ENCODE measurements at regions not wholly inside any gene's neighbourhood (a gene's known extent, or its start where the extent isn't known, plus 50 kb on each side); places are given as distances from the start of the nearest gene placed in this dataset.

DNA sequence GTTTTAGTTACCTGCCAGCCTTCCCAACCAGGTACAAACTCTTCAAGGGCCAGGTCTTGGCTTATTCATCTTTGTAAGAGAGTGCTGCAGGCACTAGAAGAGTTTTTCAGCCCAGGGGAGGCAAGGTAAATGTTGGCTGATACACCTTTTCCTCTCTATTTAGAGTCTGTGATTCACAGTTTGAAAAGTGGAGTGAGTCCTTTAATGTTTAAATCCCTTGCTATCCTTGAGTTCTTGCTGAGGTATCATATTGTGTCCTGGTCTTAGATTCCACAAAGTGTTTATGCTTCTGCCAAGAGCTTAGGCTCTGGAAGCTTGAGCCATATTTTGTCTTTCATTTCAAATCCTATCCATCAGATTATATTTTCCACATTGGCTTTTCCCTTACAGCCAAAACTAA is 52.8 kb upstream of the CITED2 start:
- no peak overlapping the region for H3K4me3 ChIP-seq
- in situ Hi-C loops (cut with MboI) (no loop called here), intact Hi-C loops (cut with micrococcal nuclease) (no loop called here)
- POLR2A ChIA-PET: interaction anchor here (0.6 to 1.9 kb wide), 3 partner anchors 12 to 50 kb away, joined by 3 to 6 read pairs (median 3); no protein-coding TSS in a partner anchor
- no peak overlapping the region for H3K27ac ChIP-seq (ENCODE audit: extremely low read depth, low read depth, low read length)
- H3K4me1 ChIP-seq (replicated peaks in 1 of 2; ENCODE audit: control insufficient read depth in 2 of 2, insufficient read depth in 2 of 2, low read length in 2 of 2): peaks cover 3 to 17% of the 10 kb centered on the region in 2 experiments; a peak in 4 of 5 replicates
- DNase-seq (ENCODE audit: extremely low read depth in 1 of 4, low spot score in 3 of 4): no peak
- H3K36me3 ChIP-seq (ENCODE audit: control insufficient read depth, insufficient read depth, low read length): no peaks in the 10 kb centered on the region
- H2AFZ ChIP-seq (ENCODE audit: low read depth, low read length): peak overlapping the region; percentile 88
- H3K79me2 ChIP-seq (ENCODE audit: control insufficient read depth, insufficient read depth, low read length): no peaks in the 10 kb centered on the region
- no peaks in the 10 kb centered on the region for H3K9me3 ChIP-seq (replicated peaks; ENCODE audit: control insufficient read depth, insufficient read depth, low read depth, low read length)
- CTCF ChIA-PET (ENCODE audit: low intra/inter-chr PET ratio): no interaction called here
- 0 out of 4 replicates have a peak overlapping the region, but pooled peaks of 1 of the 2 experiments have one; percentile 4 for H3K9ac ChIP-seq (ENCODE audit: insufficient read depth in 1 of 2, low read depth in 2 of 2, low read length in 2 of 2)
- H3K9me1 ChIP-seq (ENCODE audit: control insufficient read depth, insufficient read depth, low read length): no peaks in the 10 kb centered on the region
- no peaks in the 10 kb centered on the region for H3K27me3 ChIP-seq (ENCODE audit: control insufficient read depth in 2 of 2, insufficient read depth in 2 of 2, low read length in 2 of 2)
- H4K20me1 ChIP-seq (replicated peaks; ENCODE audit: control insufficient read depth, insufficient read depth, low read length): no peaks in the 10 kb centered on the region
- no peak for ATAC-seq
- no peak for FAIRE-seq
- peak overlapping the region; percentile 57 for H3K4me2 ChIP-seq (ENCODE audit: insufficient read depth, low read length)
- TF ChIP-seq POLR2G (IDR thresholded peaks at IDR 0.05; ENCODE audit: low read depth, low read length) (no peak), NR3C1 (CRISPR knock-in tag; IDR thresholded peaks at IDR 0.05) (no peak), RBM39 (optimal IDR thresholded peaks at IDR 0.05; ENCODE audit: low read depth, low read length) (no peak), CHD4 (IDR thresholded peaks at IDR 0.05; ENCODE audit: insufficient read depth, insufficient replicate concordance, low read depth, low read length, poor library complexity, severe bottlenecking) (no peak), POLR2AphosphoS2 (IDR thresholded peaks at IDR 0.05; ENCODE audit: low read length) (no peak), FOXK1 (CRISPR knock-in tag; IDR thresholded peaks at IDR 0.05; ENCODE audit: borderline replicate concordance) (no peak), ZNF316 (IDR thresholded peaks at IDR 0.05) (peak; percentile 42), C11orf30 (IDR thresholded peaks at IDR 0.05; ENCODE audit: low read depth) (0 out of 2 replicates have a peak, but pooled peaks have one; percentile 15), ZNF668 (CRISPR knock-in tag; IDR thresholded peaks at IDR 0.05) (no peak), MCM3 (IDR thresholded peaks at IDR 0.05) (no peak)
- no TSS peak for BruUV-seq (replicated peaks)

All from K562 (cell line).